ENCODE measurements at regions not wholly inside any gene's neighbourhood (a gene's known extent, or its start where the extent isn't known, plus 50 kb on each side); places are given as distances from the start of the nearest gene placed in this dataset.

- TF ChIP-seq GLIS3 (CRISPR knock-in tag; IDR thresholded peaks at IDR 0.05) = no peak
- TF ChIP-seq PPARA (CRISPR knock-in tag; IDR thresholded peaks at IDR 0.05; ENCODE audit: borderline replicate concordance) = no peak
- no peak for TF ChIP-seq ARNTL (CRISPR knock-in tag; IDR thresholded peaks at IDR 0.05; ENCODE audit: borderline replicate concordance, low read depth)
- TF ChIP-seq ZNF8 (CRISPR knock-in tag; IDR thresholded peaks at IDR 0.05) = no peak
- TF ChIP-seq CSDC2 (CRISPR knock-in tag; IDR thresholded peaks at IDR 0.05) = no peak
- TF ChIP-seq OSR1 (CRISPR knock-in tag; IDR thresholded peaks at IDR 0.05) = no peak
- TF ChIP-seq ISL1 (CRISPR knock-in tag; IDR thresholded peaks at IDR 0.05) = no peak
- no peak for TF ChIP-seq ZC3H10 (CRISPR knock-in tag; IDR thresholded peaks at IDR 0.05)
- TF ChIP-seq RARB (CRISPR knock-in tag; IDR thresholded peaks at IDR 0.05) = no peak
- TF ChIP-seq POU6F1 (CRISPR knock-in tag; IDR thresholded peaks at IDR 0.05; ENCODE audit: borderline replicate concordance, low read depth) = no peak
- TF ChIP-seq TSHZ2 (CRISPR knock-in tag; IDR thresholded peaks at IDR 0.05) = no peak
- no peak for ATAC-seq
Observed at GRCh38 chr1:88053065-88053464, 631.0 kb upstream of the PKN2 start.

GRCh38 chr1:88056881-88057280, 627.2 kb upstream of the PKN2 start:
- ATAC-seq = no peak
- no peak for TF ChIP-seq CREB5 (CRISPR knock-in tag; IDR thresholded peaks at IDR 0.05; ENCODE audit: low read depth)
- TF ChIP-seq PPARA (CRISPR knock-in tag; IDR thresholded peaks at IDR 0.05; ENCODE audit: borderline replicate concordance) = no peak
- no peak for TF ChIP-seq ESRRG (CRISPR knock-in tag; IDR thresholded peaks at IDR 0.05)
- no peak for TF ChIP-seq ZNF565 (CRISPR knock-in tag; conservative IDR thresholded peaks at IDR 0.05; ENCODE audit: low read depth)
- TF ChIP-seq SNAI2 (CRISPR knock-in tag; IDR thresholded peaks at IDR 0.05) = no peak
- TF ChIP-seq TCF4 (CRISPR knock-in tag; IDR thresholded peaks at IDR 0.05; ENCODE audit: borderline replicate concordance) = no peak

GRCh38 chr1:88058205-88058604, 625.9 kb upstream of the PKN2 start:
- TF ChIP-seq TOX (CRISPR knock-in tag; IDR thresholded peaks at IDR 0.05; ENCODE audit: borderline replicate concordance) (no peak), PPARA (CRISPR knock-in tag; IDR thresholded peaks at IDR 0.05; ENCODE audit: borderline replicate concordance) (no peak), GLIS3 (CRISPR knock-in tag; IDR thresholded peaks at IDR 0.05) (no peak), ESRRG (CRISPR knock-in tag; IDR thresholded peaks at IDR 0.05) (no peak), ZFP30 (CRISPR knock-in tag; IDR thresholded peaks at IDR 0.05) (no peak), OSR1 (CRISPR knock-in tag; IDR thresholded peaks at IDR 0.05) (no peak), PATZ1 (CRISPR knock-in tag; IDR thresholded peaks at IDR 0.05; ENCODE audit: borderline replicate concordance) (no peak), CREB5 (CRISPR knock-in tag; IDR thresholded peaks at IDR 0.05; ENCODE audit: low read depth) (no peak), CSDC2 (CRISPR knock-in tag; IDR thresholded peaks at IDR 0.05) (no peak), TSHZ2 (CRISPR knock-in tag; IDR thresholded peaks at IDR 0.05) (no peak), CSRNP3 (CRISPR knock-in tag; IDR thresholded peaks at IDR 0.05) (no peak), ZFP3 (CRISPR knock-in tag; IDR thresholded peaks at IDR 0.05) (no peak), ISL1 (CRISPR knock-in tag; IDR thresholded peaks at IDR 0.05) (no peak)
- ATAC-seq = no peak
